ENCODE measurements at regions not wholly inside any gene's neighbourhood (a gene's known extent, or its start where the extent isn't known, plus 50 kb on each side); places are given as distances from the start of the nearest gene placed in this dataset.

DNA sequence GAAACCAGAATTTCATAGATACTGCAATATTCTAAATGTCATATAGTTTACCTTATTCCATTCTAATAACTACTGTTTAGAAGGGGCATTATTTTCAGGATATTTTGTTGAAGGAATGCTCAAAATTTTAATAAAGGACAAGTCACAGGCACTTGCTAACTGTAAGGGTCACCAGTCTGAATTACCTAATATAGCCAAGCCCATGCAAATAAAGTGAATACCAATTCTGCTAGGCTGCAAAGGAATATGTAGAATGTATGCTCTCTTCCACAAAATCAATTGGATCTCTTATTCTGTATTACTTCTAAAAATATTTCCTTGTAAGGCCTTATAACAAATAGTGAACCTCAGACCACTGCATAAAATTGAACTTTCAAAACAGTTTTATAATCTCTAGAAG, 52.3 kb upstream of the FAT4 start:
- no peak for DNase-seq
- no peaks in the 10 kb centered on the region for H3K27me3 ChIP-seq (ENCODE audit: control insufficient read depth, insufficient read depth, low read length)
- no peaks in the 10 kb centered on the region for H3K4me1 ChIP-seq (ENCODE audit: control insufficient read depth, insufficient read depth, low read length)
- H3K36me3 ChIP-seq (ENCODE audit: control insufficient read depth, insufficient read depth, low read length): no peaks in the 10 kb centered on the region
- H3K9me3 ChIP-seq (replicated peaks; ENCODE audit: control insufficient read depth, low read depth, low read length): no peaks in the 10 kb centered on the region
- no peak overlapping the region for H3K27ac ChIP-seq (ENCODE audit: low read length)
- H3K4me3 ChIP-seq (ENCODE audit: low read length): no peak overlapping the region

DNA sequence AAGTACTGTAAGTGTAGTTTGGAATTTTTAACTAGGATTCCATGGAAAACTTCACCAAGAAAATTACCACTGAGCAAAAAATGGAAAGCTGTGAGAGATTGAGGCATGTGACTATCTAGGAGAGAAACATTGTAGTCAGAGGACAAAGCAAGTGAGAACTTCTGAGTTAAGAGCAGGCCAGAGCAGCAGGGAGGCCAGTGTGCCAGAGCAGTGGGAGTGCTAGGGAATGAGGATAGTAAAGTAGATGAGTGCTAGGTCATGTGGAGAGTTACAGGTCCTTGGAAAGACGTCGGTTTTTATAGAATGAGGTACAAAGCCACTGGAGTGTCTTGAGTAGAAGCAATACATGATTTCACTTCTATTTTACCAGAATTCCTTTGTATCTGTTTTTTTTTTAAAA, 52.7 kb upstream of the FAT4 start:
- H3K27ac ChIP-seq (ENCODE audit: low read length): no peak overlapping the region
- no peaks in the 10 kb centered on the region for H3K27me3 ChIP-seq (ENCODE audit: control insufficient read depth, insufficient read depth, low read length)
- H3K4me3 ChIP-seq (ENCODE audit: low read length): no peak overlapping the region
- no peak for DNase-seq
- no peaks in the 10 kb centered on the region for H3K4me1 ChIP-seq (ENCODE audit: control insufficient read depth, insufficient read depth, low read length)
- WGBS (ENCODE audit: insufficient coverage): no CpG with 5 or more reads among the region's 2 CpGs
- H3K9me3 ChIP-seq (replicated peaks; ENCODE audit: control insufficient read depth, low read depth, low read length): no peaks in the 10 kb centered on the region
- no peaks in the 10 kb centered on the region for H3K36me3 ChIP-seq (ENCODE audit: control insufficient read depth, insufficient read depth, low read length)

DNA sequence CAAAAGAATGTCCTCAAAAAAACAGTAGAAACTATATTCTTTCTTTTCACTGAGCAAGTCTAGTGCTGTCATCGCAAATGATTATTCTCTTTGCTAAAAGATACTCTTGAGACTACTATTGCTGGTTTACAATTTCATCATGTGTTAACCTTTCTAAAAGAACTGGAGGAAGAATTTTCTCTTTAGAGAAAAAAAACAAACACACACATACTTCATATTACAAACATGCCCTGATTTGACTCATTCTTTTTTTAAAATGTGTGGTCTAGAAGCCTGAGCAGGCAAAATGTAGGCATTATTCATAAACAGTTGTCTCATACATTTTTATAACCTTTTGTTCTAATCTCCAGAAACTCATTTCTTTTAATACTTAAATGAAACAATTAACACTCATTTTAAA, 60.6 kb upstream of the FAT4 start:
- WGBS (ENCODE audit: insufficient coverage): no CpG with 5 or more reads among the region's 1 CpG
- no peaks in the 10 kb centered on the region for H3K9me3 ChIP-seq (replicated peaks; ENCODE audit: control insufficient read depth, low read depth, low read length)
- H3K27me3 ChIP-seq (ENCODE audit: control insufficient read depth, insufficient read depth, low read length): no peaks in the 10 kb centered on the region
- DNase-seq: peak; percentile 55
- H3K4me1 ChIP-seq (ENCODE audit: control insufficient read depth, insufficient read depth, low read length): no peaks in the 10 kb centered on the region
- no peaks in the 10 kb centered on the region for H3K36me3 ChIP-seq (ENCODE audit: control insufficient read depth, insufficient read depth, low read length)
- no peak overlapping the region for H3K27ac ChIP-seq (ENCODE audit: low read length)
- no peak overlapping the region for H3K4me3 ChIP-seq (ENCODE audit: low read length)

DNA sequence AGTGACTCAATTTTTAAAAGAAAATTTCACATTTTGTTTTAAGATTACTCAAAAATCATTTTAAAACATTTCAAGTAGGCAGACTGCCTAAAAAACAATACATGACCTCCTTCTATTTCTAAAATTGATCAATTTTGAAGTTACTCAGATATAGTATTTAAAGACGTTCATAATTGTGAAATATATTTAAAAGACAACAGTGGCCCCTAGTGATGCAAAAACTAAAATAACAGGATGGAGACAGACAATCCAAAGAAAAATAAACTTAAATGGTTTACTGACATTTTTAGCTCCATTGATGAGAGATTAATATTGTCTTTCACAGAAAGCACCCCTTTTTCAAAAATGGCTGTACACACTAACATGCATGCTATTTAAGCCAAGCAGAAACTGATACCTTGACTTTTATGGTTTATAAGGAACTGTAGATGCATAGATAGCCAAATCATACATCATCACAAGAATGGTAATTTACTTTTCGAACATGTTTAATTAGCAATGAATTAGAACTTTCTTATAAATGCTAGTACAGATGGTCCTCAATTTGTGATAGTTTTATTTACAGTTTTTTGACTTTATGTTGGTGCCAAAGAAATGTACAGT, 69.8 kb upstream of the FAT4 start:
- H3K27me3 ChIP-seq (ENCODE audit: control insufficient read depth, insufficient read depth, low read length): no peaks in the 10 kb centered on the region
- no peaks in the 10 kb centered on the region for H3K36me3 ChIP-seq (ENCODE audit: control insufficient read depth, insufficient read depth, low read length)
- H3K4me3 ChIP-seq (ENCODE audit: low read length): no peak overlapping the region
- no peak overlapping the region for H3K27ac ChIP-seq (ENCODE audit: low read length)
- no peaks in the 10 kb centered on the region for H3K9me3 ChIP-seq (replicated peaks; ENCODE audit: control insufficient read depth, low read depth, low read length)
- H3K4me1 ChIP-seq (ENCODE audit: control insufficient read depth, insufficient read depth, low read length): no peaks in the 10 kb centered on the region
- no CpG with 5 or more reads among the region's 2 CpGs for WGBS (ENCODE audit: insufficient coverage)
- peak; percentile 60 for DNase-seq

DNA sequence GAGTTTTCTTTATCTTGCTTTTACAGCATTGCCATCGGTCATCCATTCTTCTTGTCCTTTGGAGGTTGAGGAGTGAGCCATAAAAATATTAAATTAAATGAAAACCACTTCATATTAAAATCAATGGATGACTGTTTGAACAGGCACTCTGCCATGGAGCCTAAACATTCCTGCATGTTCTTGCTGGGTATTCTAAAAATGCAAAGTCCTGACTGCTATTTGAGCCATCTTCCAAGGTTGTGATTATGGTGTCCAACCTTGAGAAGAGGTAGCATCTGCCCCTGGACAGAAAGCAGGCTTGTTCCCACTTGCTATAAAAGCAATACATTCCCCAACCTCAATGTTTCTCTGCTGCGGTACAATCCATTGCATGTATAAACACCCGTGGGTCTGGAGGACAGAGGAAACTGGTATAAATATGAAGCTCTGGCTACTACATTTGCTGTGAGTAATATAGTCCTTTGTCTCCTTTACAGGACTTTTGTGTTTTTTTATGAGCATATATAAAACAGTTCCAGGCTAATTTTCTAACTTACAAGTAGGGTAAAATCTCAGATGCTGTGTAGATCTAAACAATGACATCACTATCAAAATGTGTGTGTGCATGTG, 70.9 kb upstream of the FAT4 start:
- H3K27ac ChIP-seq (ENCODE audit: low read length): no peak overlapping the region
- H3K27me3 ChIP-seq (ENCODE audit: control insufficient read depth, insufficient read depth, low read length): no peaks in the 10 kb centered on the region
- H3K36me3 ChIP-seq (ENCODE audit: control insufficient read depth, insufficient read depth, low read length): no peaks in the 10 kb centered on the region
- no peak overlapping the region for H3K4me3 ChIP-seq (ENCODE audit: low read length)
- no peaks in the 10 kb centered on the region for H3K4me1 ChIP-seq (ENCODE audit: control insufficient read depth, insufficient read depth, low read length)
- no peaks in the 10 kb centered on the region for H3K9me3 ChIP-seq (replicated peaks; ENCODE audit: control insufficient read depth, low read depth, low read length)
- no CpG with 5 or more reads among the region's 3 CpGs for WGBS (ENCODE audit: insufficient coverage)
- DNase-seq: no peak

DNA sequence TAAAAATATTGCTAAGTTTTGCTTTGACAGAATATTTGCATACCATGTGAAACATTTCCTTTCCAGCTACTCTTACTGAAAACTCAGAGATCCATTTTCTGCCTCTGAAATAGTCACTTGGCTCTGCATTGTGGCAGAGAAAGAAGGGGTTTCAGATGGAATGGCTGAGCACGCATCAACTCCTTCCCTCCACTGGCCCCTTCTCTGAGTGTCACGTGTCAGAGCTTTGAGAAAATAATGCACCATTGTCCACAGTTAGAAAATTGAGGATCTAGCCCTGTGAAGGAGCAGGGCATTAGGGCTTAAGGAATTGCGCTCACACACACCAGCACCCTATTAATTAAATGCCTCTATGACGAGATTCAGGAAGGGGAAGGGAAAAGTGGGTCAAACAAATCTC, 78.8 kb upstream of the FAT4 start:
- Histone ChIP-seq H3K9me3 (replicated peaks; ENCODE audit: control insufficient read depth, low read depth, low read length) (no peaks in the 10 kb centered on the region), H3K27me3 (ENCODE audit: control insufficient read depth, insufficient read depth, low read length) (no peaks in the 10 kb centered on the region), H3K4me3 (ENCODE audit: low read length) (no peak overlapping the region), H3K4me1 (ENCODE audit: control insufficient read depth, insufficient read depth, low read length) (no peaks in the 10 kb centered on the region), H3K27ac (ENCODE audit: low read length) (no peak overlapping the region), H3K36me3 (ENCODE audit: control insufficient read depth, insufficient read depth, low read length) (no peaks in the 10 kb centered on the region)
- WGBS (ENCODE audit: insufficient coverage): no CpG with 5 or more reads among the region's 4 CpGs
- no peak for DNase-seq

DNA sequence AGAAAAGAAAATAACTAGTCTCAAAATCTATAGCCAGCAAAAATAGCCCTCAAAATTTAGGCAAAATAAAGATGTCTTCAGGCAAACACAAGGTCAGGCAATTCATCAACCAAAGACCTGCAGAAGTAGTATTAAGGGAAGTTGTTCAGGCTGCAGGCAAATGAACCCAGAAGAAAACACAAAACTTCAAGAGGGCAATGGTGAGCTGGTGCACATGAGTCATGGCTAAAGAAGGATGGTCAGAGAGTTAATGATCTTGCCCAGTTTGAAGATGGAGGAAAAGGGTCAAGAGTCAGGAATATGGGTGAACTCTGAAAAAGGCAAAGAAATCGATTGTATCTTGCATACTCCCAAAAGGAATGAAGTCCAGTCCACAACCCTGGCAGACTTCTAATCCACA, 83.1 kb upstream of the FAT4 start:
- H3K4me1 ChIP-seq (ENCODE audit: control insufficient read depth, insufficient read depth, low read length): no peaks in the 10 kb centered on the region
- no peaks in the 10 kb centered on the region for H3K27me3 ChIP-seq (ENCODE audit: control insufficient read depth, insufficient read depth, low read length)
- H3K36me3 ChIP-seq (ENCODE audit: control insufficient read depth, insufficient read depth, low read length): no peaks in the 10 kb centered on the region
- no peak overlapping the region for H3K4me3 ChIP-seq (ENCODE audit: low read length)
- DNase-seq: no peak
- whole genome bisulfite sequencing (ENCODE audit: insufficient coverage): no CpG with 5 or more reads among the region's 1 CpG
- H3K27ac ChIP-seq (ENCODE audit: low read length): no peak overlapping the region
- no peaks in the 10 kb centered on the region for H3K9me3 ChIP-seq (replicated peaks; ENCODE audit: control insufficient read depth, low read depth, low read length)

DNA sequence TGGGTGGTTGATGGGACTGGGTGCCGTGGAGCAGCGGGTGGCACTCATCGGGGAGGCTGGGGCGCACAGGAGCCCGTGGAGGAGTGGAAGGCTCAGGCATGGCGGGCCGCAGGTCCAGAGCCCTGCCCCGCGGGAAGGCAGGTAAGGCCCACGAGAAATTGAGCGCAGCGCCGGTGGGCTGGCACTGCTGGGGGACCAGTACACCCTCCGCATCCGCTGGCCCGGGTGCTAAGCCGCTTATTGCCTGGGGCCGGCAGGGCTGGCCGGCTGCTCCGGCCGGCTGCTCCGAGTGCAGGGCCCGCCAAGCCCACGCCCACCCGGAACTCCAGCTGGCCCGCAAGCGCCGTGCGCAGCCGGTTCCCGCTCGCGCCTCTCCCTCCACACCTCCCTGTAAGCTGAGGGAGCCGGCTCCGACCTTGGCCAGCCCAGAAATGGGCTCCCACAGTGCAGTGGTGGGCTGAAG, 85.1 kb upstream of the FAT4 start:
- Histone ChIP-seq H3K36me3 (ENCODE audit: control insufficient read depth, insufficient read depth, low read length) (no peaks in the 10 kb centered on the region), H3K9me3 (replicated peaks; ENCODE audit: control insufficient read depth, low read depth, low read length) (no peaks in the 10 kb centered on the region), H3K27me3 (ENCODE audit: control insufficient read depth, insufficient read depth, low read length) (no peaks in the 10 kb centered on the region), H3K4me3 (ENCODE audit: low read length) (no peak overlapping the region), H3K4me1 (ENCODE audit: control insufficient read depth, insufficient read depth, low read length) (no peaks in the 10 kb centered on the region), H3K27ac (ENCODE audit: low read length) (no peak overlapping the region)
- 99% methylated on average over 19 of the region's 35 CpGs for WGBS (ENCODE audit: insufficient coverage)
- DNase-seq: no peak

DNA sequence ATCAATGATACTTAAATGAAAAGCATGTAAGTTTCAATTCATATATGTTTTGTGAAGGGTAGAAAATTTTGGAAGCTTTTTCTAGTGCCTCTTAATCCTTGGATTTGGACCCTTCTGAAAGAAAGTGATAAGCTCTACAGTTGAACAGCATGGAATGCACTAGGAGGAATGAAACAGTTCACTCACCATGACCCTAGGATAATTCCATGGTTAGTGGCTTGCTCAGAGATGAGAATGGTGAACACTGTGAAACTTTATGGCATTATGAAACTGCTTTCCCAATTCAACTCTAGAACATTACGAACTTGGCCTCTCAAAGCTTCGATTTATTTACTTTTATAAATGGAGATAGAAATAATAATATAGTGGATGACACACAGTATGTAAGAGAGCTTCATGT, 88.9 kb upstream of the FAT4 start:
- Histone ChIP-seq H3K27me3 (ENCODE audit: control insufficient read depth, insufficient read depth, low read length) (no peaks in the 10 kb centered on the region), H3K4me1 (ENCODE audit: control insufficient read depth, insufficient read depth, low read length) (no peaks in the 10 kb centered on the region), H3K27ac (ENCODE audit: low read length) (no peak overlapping the region), H3K4me3 (ENCODE audit: low read length) (no peak overlapping the region), H3K9me3 (replicated peaks; ENCODE audit: control insufficient read depth, low read depth, low read length) (no peaks in the 10 kb centered on the region), H3K36me3 (ENCODE audit: control insufficient read depth, insufficient read depth, low read length) (no peaks in the 10 kb centered on the region)
- DNase-seq: no peak
- no CpG with 5 or more reads among the region's 2 CpGs for WGBS (ENCODE audit: insufficient coverage)

DNA sequence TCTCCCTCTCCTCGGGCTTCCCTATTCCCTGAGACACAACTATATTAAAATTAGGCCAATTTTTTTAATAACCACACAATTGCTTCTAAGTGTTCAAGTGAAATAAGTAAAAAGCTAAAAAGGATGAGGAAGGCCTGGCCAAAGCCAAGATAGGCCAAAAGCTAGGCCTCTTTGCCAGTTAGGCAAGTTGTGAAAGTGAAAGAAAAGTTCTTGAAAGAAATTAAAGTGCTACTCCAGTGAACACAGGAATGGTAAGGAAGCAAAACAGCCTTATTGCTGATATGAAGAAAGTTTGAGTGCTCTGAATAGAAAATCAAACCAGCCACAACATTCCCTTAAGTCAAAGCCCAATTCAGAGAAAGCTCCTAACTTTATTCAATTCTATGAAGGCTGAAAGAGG, 114.2 kb upstream of the FAT4 start:
- Histone ChIP-seq H3K36me3 (ENCODE audit: control insufficient read depth, insufficient read depth, low read length) (no peaks in the 10 kb centered on the region), H3K4me3 (ENCODE audit: low read length) (no peak overlapping the region), H3K27me3 (ENCODE audit: control insufficient read depth, insufficient read depth, low read length) (no peaks in the 10 kb centered on the region), H3K4me1 (ENCODE audit: control insufficient read depth, insufficient read depth, low read length) (no peaks in the 10 kb centered on the region), H3K9me3 (replicated peaks; ENCODE audit: control insufficient read depth, low read depth, low read length) (no peaks in the 10 kb centered on the region), H3K27ac (ENCODE audit: low read length) (no peak overlapping the region)
- DNase-seq: no peak
- WGBS (ENCODE audit: insufficient coverage): no CpG with 5 or more reads among the region's 1 CpG

DNA sequence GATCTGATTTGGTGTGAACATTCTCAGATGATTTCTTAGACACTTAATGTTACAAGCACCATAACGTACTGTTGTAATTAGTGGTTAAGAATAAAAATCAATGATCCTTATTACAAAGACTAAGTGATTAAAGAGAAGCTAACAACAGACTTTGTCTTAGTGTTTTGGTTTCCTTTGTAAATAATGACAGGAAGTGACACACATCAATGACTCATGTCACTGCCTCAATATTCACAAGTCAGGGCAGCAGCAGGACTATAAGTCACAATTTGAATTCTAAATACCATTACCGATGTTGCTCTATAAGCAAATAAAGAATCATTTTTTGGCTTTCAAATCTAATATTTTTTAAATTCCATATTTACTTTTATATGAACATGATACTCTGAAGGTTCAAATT, 115.8 kb upstream of the FAT4 start:
- WGBS (ENCODE audit: insufficient coverage): no CpG with 5 or more reads among the region's 2 CpGs
- no peak overlapping the region for H3K4me3 ChIP-seq (ENCODE audit: low read length)
- H3K36me3 ChIP-seq (ENCODE audit: control insufficient read depth, insufficient read depth, low read length): no peaks in the 10 kb centered on the region
- H3K27ac ChIP-seq (ENCODE audit: low read length): no peak overlapping the region
- no peak for DNase-seq
- no peaks in the 10 kb centered on the region for H3K27me3 ChIP-seq (ENCODE audit: control insufficient read depth, insufficient read depth, low read length)
- no peaks in the 10 kb centered on the region for H3K9me3 ChIP-seq (replicated peaks; ENCODE audit: control insufficient read depth, low read depth, low read length)
- H3K4me1 ChIP-seq (ENCODE audit: control insufficient read depth, insufficient read depth, low read length): no peaks in the 10 kb centered on the region

Data from muscle of leg (tissue), 3 donors.